Hepatocyte (in vitro differentiated cells): ENCODE measurements at regions not wholly inside any gene's neighbourhood (a gene's known extent, or its start where the extent isn't known, plus 50 kb on each side); places are given as distances from the start of the nearest gene placed in this dataset.

Experiments used
- DNase-seq: peaks from one replicate; pipeline ENCODE4 v3.0.0-alpha.2; 2016; ENCODE audit warnings: low spot score
- H2AFZ ChIP-seq: fragments of 200-600 bp; sonication (generic); 2 replicates; pipeline ENCODE4 v1.6.0; 2016; ENCODE audit warnings: antibody characterized with exemption, mild to moderate bottlenecking
- H3K27ac ChIP-seq: fragments of 200-600 bp; sonication (generic); 2 replicates; pipeline ENCODE4 v1.5.1; 2016; ENCODE audit warnings: mild to moderate bottlenecking
- H3K27me3 ChIP-seq: fragments of 200-600 bp; sonication (generic); 2 replicates; pipeline ENCODE4 v1.6.1; 2016
- H3K36me3 ChIP-seq: fragments of 200-600 bp; sonication (generic); replicated peaks from 2 replicates; pipeline ENCODE4 v1.5.1; 2016; ENCODE audit warnings: low read depth; ENCODE audit not compliant: insufficient read depth
- H3K4me1 ChIP-seq: fragments of 200-600 bp; sonication (generic); 2 replicates; pipeline ENCODE4 v1.5.1; 2016; ENCODE audit warnings: mild to moderate bottlenecking, moderate library complexity; ENCODE audit not compliant: insufficient read depth
- H3K4me2 ChIP-seq: fragments of 200-600 bp; sonication (generic); 2 replicates; pipeline ENCODE4 v1.6.0; 2016
- H3K4me3 ChIP-seq: fragments of 200-600 bp; sonication (generic); 2 replicates; pipeline ENCODE4 v1.5.1; 2016; ENCODE audit warnings: mild to moderate bottlenecking
- H3K79me2 ChIP-seq: fragments of 200-600 bp; sonication (generic); 2 replicates; pipeline ENCODE4 v1.6.0; 2017; ENCODE audit warnings: mild to moderate bottlenecking
- H3K9me2 ChIP-seq: fragments of 200-600 bp; sonication (generic); replicated peaks from 2 replicates; pipeline ENCODE4 v1.6.0; 2017; ENCODE audit warnings: mild to moderate bottlenecking; ENCODE audit not compliant: insufficient read depth
- H3K9me3 ChIP-seq: fragments of 200-600 bp; sonication (generic); 2 replicates; pipeline ENCODE4 v1.5.1; 2016; ENCODE audit warnings: low read depth, mild to moderate bottlenecking
- H4K20me1 ChIP-seq: fragments of 200-600 bp; sonication (generic); 2 replicates; pipeline ENCODE4 v1.6.0; 2016; ENCODE audit warnings: mild to moderate bottlenecking; ENCODE audit not compliant: insufficient read depth, poor library complexity, severe bottlenecking
- EZH2 ChIP-seq: fragments of 200-600 bp; sonication (generic); IDR thresholded peaks from 2 replicates; pipeline ENCODE4 v1.6.1; 2016; ENCODE audit warnings: antibody characterized with exemption, mild to moderate bottlenecking, borderline replicate concordance
- EZH2phosphoT487 ChIP-seq: fragments of 200-600 bp; sonication (generic); IDR thresholded peaks from one replicate; pipeline ENCODE4 v1.6.1; 2018; ENCODE audit warnings: antibody characterized with exemption, mild to moderate bottlenecking, low read depth, moderate library complexity; ENCODE audit not compliant: unreplicated experiment, severe bottlenecking
- WGBS: methylation state at CpG from one replicate; pipeline ENCODE4 v1.1.6; 2016; ENCODE audit warnings: low lambda C conversion rate; ENCODE audit errors: missing lambda C conversion rate; 5-methylcytosine and 5-hydroxymethylcytosine counted together
- TF ChIP-seq, protein P1 (sequence below): fragments of 200-600 bp; sonication (generic); IDR thresholded peaks from 2 replicates; pipeline ENCODE4 v1.5.1; 2016; ENCODE audit warnings: antibody characterized with exemption, mild to moderate bottlenecking; ENCODE audit not compliant: poor library complexity

DNA sequence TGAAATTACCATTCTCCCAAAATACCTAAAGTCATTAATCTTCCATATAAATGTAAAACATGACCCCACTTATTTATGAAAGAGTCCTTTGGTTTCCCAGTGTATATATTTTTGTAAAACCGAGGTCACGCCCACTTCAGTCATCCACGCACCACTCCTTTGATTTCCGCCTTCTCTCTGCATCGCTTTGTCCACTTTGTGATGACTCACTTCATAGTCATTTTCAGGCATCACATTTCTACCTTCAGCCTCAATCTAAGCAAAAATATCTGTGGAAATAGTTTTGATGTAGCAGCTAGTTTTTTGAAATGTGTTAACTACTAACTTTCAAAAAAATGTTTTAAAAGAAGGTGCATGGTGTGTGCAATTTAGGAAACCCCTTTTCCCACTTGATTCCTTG lies 793.5 kb upstream of the SOX11 start:
- Histone ChIP-seq H3K27me3 (no peaks in the 10 kb centered on the region), H3K36me3 (no peaks in the 10 kb centered on the region), H2AFZ (no peak overlapping the region), H3K79me2 (no peaks in the 10 kb centered on the region), H3K9me2 (no peaks in the 10 kb centered on the region), H4K20me1 (no peaks in the 10 kb centered on the region), H3K9me3 (no peaks in the 10 kb centered on the region), H3K4me2 (no peak overlapping the region), H3K4me3 (no peak overlapping the region), H3K27ac (no peak overlapping the region), H3K4me1 (no peaks in the 10 kb centered on the region)
- 83% methylated on average over 5 of the region's 5 CpGs for WGBS
- TF ChIP-seq EZH2phosphoT487 (no peak), EZH2 (no peak)
- TF ChIP-seq, protein P1, sequence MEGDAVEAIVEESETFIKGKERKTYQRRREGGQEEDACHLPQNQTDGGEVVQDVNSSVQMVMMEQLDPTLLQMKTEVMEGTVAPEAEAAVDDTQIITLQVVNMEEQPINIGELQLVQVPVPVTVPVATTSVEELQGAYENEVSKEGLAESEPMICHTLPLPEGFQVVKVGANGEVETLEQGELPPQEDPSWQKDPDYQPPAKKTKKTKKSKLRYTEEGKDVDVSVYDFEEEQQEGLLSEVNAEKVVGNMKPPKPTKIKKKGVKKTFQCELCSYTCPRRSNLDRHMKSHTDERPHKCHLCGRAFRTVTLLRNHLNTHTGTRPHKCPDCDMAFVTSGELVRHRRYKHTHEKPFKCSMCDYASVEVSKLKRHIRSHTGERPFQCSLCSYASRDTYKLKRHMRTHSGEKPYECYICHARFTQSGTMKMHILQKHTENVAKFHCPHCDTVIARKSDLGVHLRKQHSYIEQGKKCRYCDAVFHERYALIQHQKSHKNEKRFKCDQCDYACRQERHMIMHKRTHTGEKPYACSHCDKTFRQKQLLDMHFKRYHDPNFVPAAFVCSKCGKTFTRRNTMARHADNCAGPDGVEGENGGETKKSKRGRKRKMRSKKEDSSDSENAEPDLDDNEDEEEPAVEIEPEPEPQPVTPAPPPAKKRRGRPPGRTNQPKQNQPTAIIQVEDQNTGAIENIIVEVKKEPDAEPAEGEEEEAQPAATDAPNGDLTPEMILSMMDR: no peak
- no peak for DNase-seq

DNA sequence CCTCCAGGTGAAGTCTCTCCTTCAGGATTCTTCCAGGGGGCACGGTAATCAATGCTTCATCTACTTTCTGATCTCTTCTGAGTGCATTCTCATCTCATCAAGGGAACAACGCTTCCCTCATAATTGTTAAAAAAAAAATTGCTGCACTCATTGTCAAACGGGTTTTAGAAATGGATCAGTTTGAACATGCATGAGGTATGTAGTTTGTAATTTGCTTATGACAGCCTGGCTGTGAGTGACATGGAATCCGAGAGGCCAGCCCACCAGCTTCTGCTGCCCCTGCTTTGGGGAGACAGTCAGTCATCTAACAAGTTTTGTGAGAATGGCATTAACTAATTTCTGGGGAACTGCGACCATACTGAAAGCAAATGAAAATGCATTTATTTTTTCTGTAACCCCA lies 791.9 kb upstream of the SOX11 start:
- H3K27me3 ChIP-seq: no peaks in the 10 kb centered on the region
- no peak for DNase-seq
- no peak overlapping the region for H3K4me2 ChIP-seq
- no peak overlapping the region for H3K4me3 ChIP-seq
- no peaks in the 10 kb centered on the region for H3K36me3 ChIP-seq
- WGBS: 77% methylated on average over 5 of the region's 5 CpGs
- H3K9me3 ChIP-seq: no peaks in the 10 kb centered on the region
- H3K79me2 ChIP-seq: no peaks in the 10 kb centered on the region
- H3K9me2 ChIP-seq: no peaks in the 10 kb centered on the region
- H4K20me1 ChIP-seq: no peaks in the 10 kb centered on the region
- TF ChIP-seq EZH2 (no peak), EZH2phosphoT487 (no peak)
- TF ChIP-seq, protein P1: no peak
- H2AFZ ChIP-seq: no peak overlapping the region
- no peaks in the 10 kb centered on the region for H3K4me1 ChIP-seq
- H3K27ac ChIP-seq: no peak overlapping the region

DNA sequence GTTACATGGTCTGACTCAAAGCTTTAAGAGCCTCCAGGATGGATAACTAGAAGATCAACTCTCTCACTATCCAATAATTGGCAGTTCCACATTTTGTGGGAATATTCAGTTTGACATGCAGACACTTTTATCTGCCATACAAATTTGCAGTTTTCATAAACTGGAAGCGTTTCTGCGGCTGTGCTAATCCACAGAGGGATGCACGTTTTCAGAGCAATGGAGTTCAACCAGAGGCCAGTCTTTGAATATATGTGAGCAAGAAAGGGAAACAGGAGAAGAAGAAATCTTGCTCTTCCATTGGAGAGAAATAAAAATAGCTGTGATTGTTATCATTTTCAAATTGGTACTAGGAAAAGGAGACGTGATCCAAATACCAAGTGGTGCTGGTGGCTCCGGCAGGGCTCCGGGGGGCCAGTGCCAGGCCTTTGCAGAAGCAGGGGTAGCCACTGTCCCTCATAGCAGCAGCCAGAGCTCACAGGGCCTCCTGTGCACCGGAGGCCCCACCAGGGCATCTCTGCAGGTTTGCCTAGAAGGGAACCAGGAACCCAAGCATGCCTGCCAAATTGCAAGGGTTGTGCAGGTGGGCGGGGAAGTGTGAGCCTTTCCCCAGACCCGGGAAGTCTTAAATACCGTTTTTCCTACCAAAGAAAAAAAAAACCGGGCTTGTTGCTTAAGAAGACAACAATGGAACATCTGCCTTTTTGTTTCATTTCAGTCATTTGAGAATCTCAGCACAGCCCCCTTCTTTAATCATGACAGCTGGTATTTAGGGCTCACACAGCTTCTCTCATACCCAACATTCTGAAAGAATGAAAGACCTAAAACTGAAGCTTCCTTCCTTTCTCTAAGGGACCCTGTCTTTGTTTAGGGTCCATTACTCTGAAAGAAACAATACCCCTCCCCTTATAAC lies 791.1 kb upstream of the SOX11 start:
- Histone ChIP-seq H3K4me3 (no peak overlapping the region), H3K27me3 (no peaks in the 10 kb centered on the region), H3K9me3 (no peaks in the 10 kb centered on the region), H3K4me2 (no peak overlapping the region), H4K20me1 (no peaks in the 10 kb centered on the region), H3K36me3 (no peaks in the 10 kb centered on the region), H3K27ac (no peak overlapping the region), H3K9me2 (no peaks in the 10 kb centered on the region), H3K79me2 (no peaks in the 10 kb centered on the region), H2AFZ (no peak overlapping the region), H3K4me1 (no peaks in the 10 kb centered on the region)
- WGBS: 84% methylated on average over 11 of the region's 11 CpGs
- DNase-seq: no peak
- TF ChIP-seq EZH2phosphoT487 (no peak), EZH2 (no peak)
- TF ChIP-seq, protein P1: no peak
